SJCRH30 (cell line): ENCODE measurements at regions not wholly inside any gene's neighbourhood (a gene's known extent, or its start where the extent isn't known, plus 50 kb on each side); places are given as distances from the start of the nearest gene placed in this dataset.
"Not testable (repeated sequence)": the region's sequence is repeated elsewhere in the genome, so short reads cannot be mapped to it uniquely, and the experiment has no call there.

Source experiments
- DNase-seq, 2 experiments: peaks; one replicate each; pipeline ENCODE4 v3.0.0-alpha.2; 2015 to 2020
- H3K27ac ChIP-seq: fragments of 250-450 bp; sonication (Bioruptor Pico); 2 replicates; pipeline ENCODE4 v1.5.1; 2020; ENCODE audit warnings: mild to moderate bottlenecking, moderate library complexity
- H3K27me3 ChIP-seq: fragments of 250-450 bp; sonication (Bioruptor Pico); 2 replicates; pipeline ENCODE4 v1.5.1; 2020; ENCODE audit warnings: mild to moderate bottlenecking, moderate library complexity
- H3K36me3 ChIP-seq: fragments of 250-450 bp; sonication (Bioruptor Pico); 2 replicates; pipeline ENCODE4 v1.5.1; 2020; ENCODE audit warnings: mild to moderate bottlenecking, moderate library complexity
- H3K4me1 ChIP-seq: fragments of 250-450 bp; sonication (Bioruptor Pico); 2 replicates; pipeline ENCODE4 v1.5.1; 2020; ENCODE audit warnings: mild to moderate bottlenecking, moderate library complexity
- H3K4me3 ChIP-seq: fragments of 250-450 bp; sonication (Bioruptor Pico); 2 replicates; pipeline ENCODE4 v1.5.1; 2020; ENCODE audit warnings: mild to moderate bottlenecking, moderate library complexity
- H3K9me3 ChIP-seq: fragments of 250-450 bp; sonication (Bioruptor Pico); replicated peaks from 2 replicates; pipeline ENCODE4 v1.5.1; 2020; ENCODE audit warnings: mild to moderate bottlenecking, moderate library complexity

DNA sequence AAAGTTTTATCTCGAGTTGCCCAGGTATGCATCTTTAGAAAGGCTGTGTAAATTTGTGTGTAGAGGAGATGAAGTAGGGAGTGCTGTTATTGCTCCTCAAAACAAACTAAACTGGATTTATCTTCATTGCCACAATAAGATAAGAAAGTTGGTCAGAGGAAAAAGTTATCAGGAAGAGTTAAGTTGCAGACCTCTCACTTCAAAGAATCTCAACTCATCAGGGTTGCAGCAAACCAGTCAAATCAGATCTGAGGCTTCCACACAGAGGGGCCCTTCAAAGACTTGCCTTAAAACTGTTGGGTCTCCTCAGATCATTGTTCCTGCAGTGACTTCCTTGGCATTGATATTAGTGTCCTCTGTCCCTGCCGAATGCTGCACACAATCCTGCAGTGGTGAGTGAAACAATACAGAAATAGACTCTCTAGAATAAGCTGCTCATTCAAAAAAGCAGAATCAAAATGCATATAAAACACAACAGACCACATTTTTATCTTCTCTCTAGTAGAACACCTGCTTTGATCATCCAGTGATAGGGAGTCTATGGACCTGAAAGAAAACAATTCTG is 191.2 kb upstream of the CBLB start:
- Histone ChIP-seq H3K4me1 (no peaks in the 10 kb centered on the region), H3K4me3 (no peak overlapping the region), H3K27me3 (no peaks in the 10 kb centered on the region), H3K36me3 (no peaks in the 10 kb centered on the region), H3K27ac (no peak overlapping the region), H3K9me3 (peaks cover 5% of the 10 kb centered on the region; the same call in 1 of the 2 replicates)
- no peak for DNase-seq

DNA sequence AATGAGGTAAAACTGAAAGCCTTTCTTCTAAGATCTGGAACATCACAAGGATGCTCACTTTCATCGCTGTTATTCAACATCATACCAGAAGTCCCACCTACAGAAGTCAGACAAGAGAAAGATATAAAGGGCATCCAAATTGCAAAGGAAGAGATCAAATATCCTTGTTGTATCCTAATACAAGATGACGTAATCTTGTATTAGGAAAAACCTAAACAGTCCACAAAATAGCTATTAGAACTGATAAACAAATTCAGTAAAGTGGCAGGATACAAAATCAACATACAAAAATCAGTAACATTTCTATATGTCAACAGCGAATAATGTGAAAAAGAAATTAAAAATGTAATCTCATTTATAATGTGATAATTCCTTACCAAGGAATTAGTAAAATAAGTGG is 195.1 kb upstream of the CBLB start:
- peaks cover 5% of the 10 kb centered on the region; the same call in 1 of the 2 replicates for H3K9me3 ChIP-seq
- H3K27ac ChIP-seq = no peak overlapping the region
- H3K27me3 ChIP-seq = no peaks in the 10 kb centered on the region
- H3K4me1 ChIP-seq = no peaks in the 10 kb centered on the region
- H3K36me3 ChIP-seq = no peaks in the 10 kb centered on the region
- DNase-seq = no peak
- H3K4me3 ChIP-seq = no peak overlapping the region

DNA sequence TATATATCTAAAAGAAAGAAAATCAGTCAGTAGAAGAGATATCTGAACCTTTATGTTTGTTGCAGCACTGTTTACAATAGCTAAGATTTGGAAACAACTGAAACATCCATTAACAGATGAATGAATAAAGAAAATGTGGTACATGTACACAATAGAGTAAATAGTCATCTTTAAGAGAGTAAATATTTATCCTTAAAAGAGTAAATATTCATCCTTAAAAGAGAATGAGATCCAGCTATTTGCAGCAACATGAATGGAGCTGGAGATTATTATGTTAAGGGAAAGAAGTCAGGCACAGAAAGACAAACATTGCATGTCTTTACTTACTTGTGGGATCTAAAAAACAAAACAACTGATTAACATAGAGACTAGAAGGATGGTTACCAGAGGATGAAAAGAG is 197.0 kb upstream of the CBLB start:
- Histone ChIP-seq H3K9me3 (peaks cover 5% of the 10 kb centered on the region; the same call in 1 of the 2 replicates), H3K27me3 (no peaks in the 10 kb centered on the region), H3K4me3 (no peak overlapping the region), H3K4me1 (no peaks in the 10 kb centered on the region), H3K36me3 (no peaks in the 10 kb centered on the region), H3K27ac (no peak overlapping the region)
- DNase-seq = no peak

DNA sequence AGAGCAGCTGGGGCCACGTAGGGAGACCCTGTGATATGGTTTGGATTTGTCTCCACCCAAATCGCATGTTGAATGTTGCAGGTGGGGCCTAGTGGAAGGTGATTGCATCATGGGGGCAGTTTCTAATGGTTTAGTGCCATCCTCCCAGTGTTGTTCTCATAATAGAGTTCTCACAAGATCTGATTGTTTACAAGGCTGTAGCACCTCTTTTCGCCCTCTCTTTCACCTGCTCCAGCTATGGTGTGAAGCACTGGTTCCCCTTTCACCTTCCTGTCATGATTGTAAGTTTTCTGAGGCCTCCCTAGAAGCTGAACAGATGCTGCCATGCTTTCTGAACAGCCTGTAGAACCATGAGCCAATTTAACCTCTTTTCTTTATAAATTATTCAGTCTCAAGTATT is 198.9 kb upstream of the CBLB start:
- H3K27me3 ChIP-seq = no peaks in the 10 kb centered on the region
- H3K4me1 ChIP-seq = no peaks in the 10 kb centered on the region
- H3K9me3 ChIP-seq = peaks cover 5% of the 10 kb centered on the region; the same call in 1 of the 2 replicates
- H3K27ac ChIP-seq = no peak overlapping the region
- no peak for DNase-seq
- no peak overlapping the region for H3K4me3 ChIP-seq
- no peaks in the 10 kb centered on the region for H3K36me3 ChIP-seq

DNA sequence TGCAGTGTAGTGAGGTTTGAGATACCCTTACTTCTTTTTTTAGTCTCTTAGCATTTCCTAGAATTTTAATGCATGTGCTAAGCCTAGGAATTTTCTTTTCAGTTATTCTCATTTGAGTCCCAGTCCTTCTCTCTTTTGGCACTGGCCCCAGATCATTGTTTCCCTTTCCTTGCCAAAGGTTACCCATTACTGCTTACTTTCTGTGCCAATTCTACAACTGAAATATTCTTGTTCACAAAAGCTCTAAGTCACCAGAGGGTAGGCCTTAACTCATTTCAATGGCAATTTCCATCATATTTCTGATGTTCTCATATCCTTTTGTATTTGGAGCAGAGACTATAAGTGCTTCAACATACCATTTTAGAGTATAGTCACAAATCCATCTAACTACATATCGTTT is 199.6 kb upstream of the CBLB start:
- H3K27ac ChIP-seq = no peak overlapping the region
- no peak for DNase-seq

DNA sequence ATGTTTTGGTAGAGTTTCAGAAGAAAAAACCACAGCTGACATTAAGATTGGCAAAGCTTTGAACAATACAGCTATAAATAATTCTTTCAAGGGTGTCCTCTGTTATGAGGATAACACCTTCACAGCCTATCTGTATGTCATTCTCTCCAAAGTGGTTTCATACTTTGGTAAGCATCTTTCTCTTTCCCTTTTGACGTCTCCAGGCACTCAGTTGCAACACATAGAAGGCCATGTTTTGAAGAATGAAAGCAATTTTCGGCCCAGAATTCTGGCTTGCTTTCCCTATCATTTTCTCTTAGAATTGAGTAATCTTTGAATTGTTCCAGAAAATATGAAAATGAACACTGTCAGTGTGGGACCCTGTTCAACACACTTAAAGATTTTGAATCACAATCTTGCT is 200.0 kb upstream of the CBLB start:
- H3K9me3 ChIP-seq = 0 out of 2 replicates have a peak, but pooled peaks cover 5% of the 10 kb centered on the region
- no peaks in the 10 kb centered on the region for H3K27me3 ChIP-seq
- H3K4me1 ChIP-seq = no peaks in the 10 kb centered on the region
- no peak overlapping the region for H3K27ac ChIP-seq
- H3K36me3 ChIP-seq = no peaks in the 10 kb centered on the region
- no peak for DNase-seq
- no peak overlapping the region for H3K4me3 ChIP-seq

More for the DNA sequence above, 199.6 kb upstream of the CBLB start:
- Histone ChIP-seq H3K4me3 (no peak overlapping the region), H3K4me1 (no peaks in the 10 kb centered on the region), H3K27me3 (no peaks in the 10 kb centered on the region), H3K36me3 (no peaks in the 10 kb centered on the region), H3K9me3 (peaks cover 5% of the 10 kb centered on the region; the same call in 1 of the 2 replicates)

DNA sequence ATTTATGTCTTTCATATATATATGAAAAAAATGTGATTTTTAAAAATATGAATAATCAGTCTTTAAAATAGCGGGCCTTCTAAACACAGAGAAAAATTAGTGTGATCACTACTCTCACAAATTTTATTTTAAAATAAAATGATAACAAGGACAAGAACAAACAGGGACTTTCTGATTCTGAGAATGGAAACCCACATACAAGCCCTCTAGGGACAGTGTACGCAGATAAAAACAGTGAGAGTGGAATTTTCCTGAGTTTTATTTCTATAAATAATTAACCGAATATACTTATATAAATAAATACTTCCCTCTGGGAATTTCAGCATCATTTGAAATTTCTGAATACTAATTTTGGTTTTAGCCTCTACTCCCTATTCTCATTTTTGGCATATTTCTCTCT is 201.4 kb upstream of the CBLB start:
- no peaks in the 10 kb centered on the region for H3K27me3 ChIP-seq

DNA sequence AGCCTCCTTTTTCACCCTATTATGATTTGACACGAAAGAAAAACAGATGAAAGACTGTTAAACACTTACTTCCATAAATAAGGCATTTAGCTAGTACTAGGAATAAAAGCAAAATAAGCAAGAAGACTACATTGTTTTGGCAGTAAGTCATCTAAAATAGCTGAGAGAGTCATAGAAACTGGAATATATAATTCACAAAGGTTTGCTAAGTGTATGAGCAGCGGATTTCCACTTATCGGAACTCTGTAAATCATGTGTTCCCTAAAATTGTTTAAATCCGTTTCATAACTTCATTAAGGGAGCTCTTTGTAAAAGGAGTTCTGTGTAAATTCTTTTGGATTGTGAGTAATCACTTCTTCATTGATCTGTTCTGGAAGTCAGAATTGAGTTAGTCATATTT is 202.5 kb upstream of the CBLB start:
- DNase-seq = no peak
- Histone ChIP-seq H3K4me3 (no peak overlapping the region), H3K9me3 (no peaks in the 10 kb centered on the region), H3K4me1 (no peaks in the 10 kb centered on the region), H3K36me3 (no peaks in the 10 kb centered on the region), H3K27me3 (no peaks in the 10 kb centered on the region), H3K27ac (no peak overlapping the region)

More for the DNA sequence above, 201.4 kb upstream of the CBLB start:
- DNase-seq = no peak
- no peak overlapping the region for H3K27ac ChIP-seq
- H3K4me3 ChIP-seq = no peak overlapping the region
- no peaks in the 10 kb centered on the region for H3K36me3 ChIP-seq
- no peaks in the 10 kb centered on the region for H3K4me1 ChIP-seq
- no peaks in the 10 kb centered on the region for H3K9me3 ChIP-seq

DNA sequence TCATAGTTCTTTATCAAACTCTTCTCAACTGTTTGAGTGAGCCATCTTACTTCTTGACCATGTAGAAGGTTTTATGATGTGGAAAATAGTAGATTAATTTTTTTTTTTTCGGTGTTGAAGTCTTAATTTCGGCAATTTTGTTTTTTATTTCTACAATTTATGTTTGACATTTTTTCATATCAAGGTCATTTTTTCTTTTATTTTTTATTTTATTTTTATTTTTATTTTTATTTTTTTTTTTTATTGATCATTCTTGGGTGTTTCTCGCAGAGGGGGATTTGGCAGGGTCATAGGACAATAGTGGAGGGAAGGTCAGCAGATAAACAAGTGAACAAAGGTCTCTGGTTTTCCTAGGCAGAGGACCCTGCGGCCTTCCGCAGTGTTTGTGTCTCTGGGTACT is 203.8 kb upstream of the CBLB start:
- not testable (repeated sequence) for H3K4me3 ChIP-seq, H3K4me1 ChIP-seq, H3K9me3 ChIP-seq, DNase-seq, H3K27me3 ChIP-seq, H3K27ac ChIP-seq, H3K36me3 ChIP-seq

DNA sequence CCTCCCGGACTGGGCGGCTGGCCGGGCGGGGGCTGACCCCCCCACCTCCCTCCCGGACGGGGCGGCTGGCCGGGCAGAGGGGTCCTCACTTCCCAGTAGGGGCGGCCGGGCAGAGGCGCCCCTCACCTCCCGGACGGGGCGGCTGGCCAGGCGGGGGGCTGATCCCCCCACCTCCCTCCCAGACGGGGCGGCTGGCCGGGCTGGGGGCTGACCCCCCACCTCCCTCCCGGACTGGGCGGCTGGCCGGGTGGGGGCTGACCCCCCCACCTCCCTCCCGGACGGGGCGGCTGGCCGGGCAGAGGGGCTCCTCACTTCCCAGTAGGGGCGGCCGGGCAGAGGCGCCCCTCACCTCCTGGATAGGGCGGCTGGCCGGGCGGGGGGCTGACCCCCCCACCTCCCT is 205.0 kb upstream of the CBLB start:
- H3K27ac ChIP-seq, H3K9me3 ChIP-seq, H3K36me3 ChIP-seq, DNase-seq, H3K4me3 ChIP-seq, H3K27me3 ChIP-seq, H3K4me1 ChIP-seq: not testable (repeated sequence)

DNA sequence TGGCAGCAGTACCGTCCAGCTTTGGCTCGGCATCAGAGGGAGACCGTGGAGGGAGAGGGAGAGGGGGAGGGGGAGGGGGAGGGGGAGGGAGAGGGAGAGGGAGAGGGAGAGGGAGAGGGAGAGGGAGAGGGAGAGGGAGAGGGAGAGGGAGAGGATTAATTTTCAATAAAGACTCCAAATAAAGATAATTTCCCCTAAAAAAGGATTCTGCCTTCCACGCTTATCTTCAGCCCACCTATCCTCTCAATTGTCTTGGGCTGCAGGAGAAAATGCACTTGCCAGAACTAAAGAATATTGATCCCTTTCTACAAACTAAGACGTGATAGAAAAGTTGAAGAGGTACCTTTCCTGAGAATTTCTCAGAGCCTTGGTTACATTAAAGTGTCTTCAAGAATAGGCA is 206.9 kb upstream of the CBLB start:
- not testable (repeated sequence) for H3K27ac ChIP-seq, H3K4me3 ChIP-seq, H3K36me3 ChIP-seq, H3K4me1 ChIP-seq, H3K27me3 ChIP-seq, DNase-seq, H3K9me3 ChIP-seq

DNA sequence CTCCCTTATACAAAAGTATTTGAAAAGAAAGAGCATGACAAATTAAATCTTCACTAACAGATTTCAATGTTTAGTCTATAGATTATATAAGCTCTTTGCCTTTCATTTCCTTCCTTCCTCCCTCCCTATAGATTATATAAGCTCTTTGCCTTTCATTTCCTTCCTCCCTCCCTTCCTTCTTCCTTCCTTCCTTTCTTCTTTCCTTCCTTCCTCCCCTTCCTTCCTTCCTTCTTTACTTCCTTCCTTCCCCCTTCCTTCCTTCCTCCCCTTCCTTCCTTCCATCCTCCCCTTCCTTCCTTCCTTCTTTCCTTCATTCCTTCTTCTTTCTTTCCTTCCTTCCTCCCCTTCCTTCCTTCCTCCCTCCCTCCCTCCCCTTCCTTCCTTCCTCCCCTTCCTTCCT is 209.8 kb upstream of the CBLB start:
- no peak for DNase-seq
- Histone ChIP-seq H3K27me3 (no peaks in the 10 kb centered on the region), H3K4me1 (no peaks in the 10 kb centered on the region), H3K4me3 (no peak overlapping the region), H3K27ac (no peak overlapping the region), H3K36me3 (no peaks in the 10 kb centered on the region), H3K9me3 (no peaks in the 10 kb centered on the region)

DNA sequence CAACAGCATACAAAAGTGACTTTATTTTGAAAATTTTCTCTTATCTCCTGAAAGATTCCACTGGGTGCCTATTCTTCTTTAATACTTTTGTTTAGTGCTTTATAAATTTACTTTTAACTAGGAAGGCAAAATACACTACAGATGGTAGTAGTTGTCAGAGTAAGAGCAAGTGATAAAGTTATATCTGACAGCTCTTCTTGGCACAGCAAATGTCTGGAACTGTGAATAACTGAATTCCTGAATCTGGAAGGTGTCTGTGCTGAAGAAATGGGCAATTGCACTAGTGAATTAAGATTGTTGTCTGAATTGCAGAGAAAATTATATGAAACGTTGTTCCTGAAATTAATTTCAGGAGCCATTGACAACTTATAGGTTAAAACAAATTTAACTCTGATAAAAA is 213.8 kb upstream of the CBLB start:
- Histone ChIP-seq H3K36me3 (no peaks in the 10 kb centered on the region), H3K4me1 (no peaks in the 10 kb centered on the region), H3K4me3 (no peak overlapping the region), H3K27ac (no peak overlapping the region), H3K9me3 (no peaks in the 10 kb centered on the region), H3K27me3 (no peaks in the 10 kb centered on the region)
- no peak for DNase-seq

DNA sequence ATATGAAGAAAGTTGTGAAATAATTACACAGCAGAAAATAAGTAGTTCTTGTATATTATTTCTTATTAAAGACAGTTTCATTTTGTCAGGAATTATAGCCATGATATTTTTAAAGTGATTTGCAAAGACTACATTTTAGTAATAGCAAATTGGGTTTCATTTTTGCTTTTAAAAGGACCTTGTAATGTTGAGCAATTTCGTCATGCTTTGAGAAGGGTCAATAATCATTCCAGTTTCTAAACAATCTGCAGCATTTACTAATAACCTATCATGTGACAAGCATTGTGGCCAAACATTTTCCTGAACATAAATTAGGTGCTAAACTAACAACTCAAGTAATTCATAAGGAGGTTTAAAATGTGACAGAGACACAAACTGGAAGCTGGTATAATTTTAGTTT is 214.4 kb upstream of the CBLB start:
- no peaks in the 10 kb centered on the region for H3K4me1 ChIP-seq
- DNase-seq = no peak
- no peak overlapping the region for H3K27ac ChIP-seq
- H3K36me3 ChIP-seq = no peaks in the 10 kb centered on the region
- no peak overlapping the region for H3K4me3 ChIP-seq
- H3K27me3 ChIP-seq = no peaks in the 10 kb centered on the region
- H3K9me3 ChIP-seq = no peaks in the 10 kb centered on the region

DNA sequence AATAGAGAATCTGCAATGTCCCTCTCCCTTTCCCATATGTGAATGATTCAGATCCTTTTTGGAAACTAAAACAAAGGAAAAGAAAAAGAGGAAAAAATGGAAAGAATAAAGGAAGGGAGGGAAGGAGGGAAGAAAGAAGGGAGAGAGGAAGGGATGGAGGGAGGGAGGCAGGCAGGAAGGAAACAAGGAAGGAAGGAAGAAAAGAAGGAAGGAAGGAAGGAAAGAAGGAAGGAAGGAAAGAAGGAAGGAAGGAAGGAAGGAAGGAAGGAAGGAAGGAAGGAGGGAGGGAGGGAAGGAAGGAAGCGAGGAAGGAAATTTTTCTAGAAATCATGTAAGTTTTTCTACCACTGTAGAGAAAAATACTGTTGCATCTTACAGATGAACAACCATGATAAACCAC is 215.0 kb upstream of the CBLB start:
- Histone ChIP-seq H3K27me3 (no peaks in the 10 kb centered on the region), H3K27ac (no peak overlapping the region), H3K4me3 (no peak overlapping the region)

DNA sequence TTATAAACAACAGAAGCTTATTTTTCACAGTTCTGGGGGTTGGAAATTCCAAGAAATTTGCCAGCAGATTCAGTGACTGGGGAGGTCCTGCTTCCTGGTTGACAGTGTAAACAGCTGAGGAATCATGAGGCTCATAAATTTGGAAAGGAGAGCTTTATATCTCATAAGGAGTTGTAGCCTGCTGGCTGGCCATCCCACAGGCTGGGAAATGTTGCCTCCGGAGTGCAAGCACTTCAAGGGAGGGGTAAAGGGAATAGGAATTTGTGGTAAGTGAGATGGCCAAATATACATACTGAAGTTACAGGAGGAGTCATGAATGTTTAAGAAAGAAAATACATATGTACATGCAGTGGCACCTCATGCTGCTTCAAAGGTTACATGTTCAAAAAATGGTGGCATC is 217.2 kb upstream of the CBLB start:
- Histone ChIP-seq H3K4me1 (no peaks in the 10 kb centered on the region), H3K36me3 (no peaks in the 10 kb centered on the region), H3K9me3 (no peaks in the 10 kb centered on the region), H3K4me3 (no peak overlapping the region), H3K27ac (no peak overlapping the region), H3K27me3 (no peaks in the 10 kb centered on the region)
- DNase-seq = peak in 1 of 2 experiments; percentile 5

More for the DNA sequence above, 215.0 kb upstream of the CBLB start:
- no peaks in the 10 kb centered on the region for H3K36me3 ChIP-seq
- DNase-seq = no peak
- H3K9me3 ChIP-seq = no peaks in the 10 kb centered on the region
- H3K4me1 ChIP-seq = no peaks in the 10 kb centered on the region
